SK-N-SH (cell line): ENCODE measurements at regions not wholly inside any gene's neighbourhood (a gene's known extent, or its start where the extent isn't known, plus 50 kb on each side); places are given as distances from the start of the nearest gene placed in this dataset.

Experiments
- CTCF ChIA-PET: fragments of 300-600, 350-600 bp; formaldehyde crosslinking; extraction: SDS; loops from one replicate; lab custom pipeline; 2021; lab: Yijun Ruan, JAX
- POLR2A ChIA-PET: fragments of 350-600 bp; sonication (Branson Sonifier 250); formaldehyde crosslinking; extraction: SDS; loops from one replicate; lab custom pipeline; 2020; ENCODE audit warnings: antibody characterized with exemption, inconsistent platforms; lab: Yijun Ruan, JAX
- DNase-seq: peaks from one replicate; pipeline ENCODE4 v3.0.0; 2012
- H2AFZ ChIP-seq: fragments of 200-600 bp; sonication (generic); 2 replicates; pipeline ENCODE4 v1.8.1; 2016; ENCODE audit warnings: antibody characterized with exemption, mild to moderate bottlenecking, low read depth
- H3F3A ChIP-seq: fragments of 200-600 bp; sonication (generic); replicated peaks from 2 replicates; pipeline ENCODE3; 2016; ENCODE audit warnings: antibody characterized with exemption, mild to moderate bottlenecking; ENCODE audit not compliant: insufficient read depth
- H3K27ac ChIP-seq, 2 experiments: fragments of 200-500 bp in 1 of 2; fragments of 200-600 bp in 1 of 2; sonication (Bioruptor generic) in 1 of 2; sonication (generic), shearing (Covaris generic) in 1 of 2; 2 replicates each; pipeline versions ENCODE4 v1.5.1 to v1.6.1; 2014 to 2016; ENCODE audit warnings: low read depth in 2 of 2, inconsistent platforms in 1 of 2, low read length in 1 of 2, mild to moderate bottlenecking in 1 of 2, mixed read lengths in 1 of 2
- H3K27me3 ChIP-seq: fragments of 200-600 bp; sonication (generic), shearing (Covaris generic); 2 replicates; pipeline ENCODE4 v1.6.1; 2016; ENCODE audit warnings: mixed run types; ENCODE audit not compliant: insufficient read depth
- H3K36me3 ChIP-seq, 2 experiments: fragments of 200-500 bp in 1 of 2; fragments of 200-600 bp in 1 of 2; sonication (Bioruptor generic) in 1 of 2; sonication (generic) in 1 of 2; replicated peaks in 1 of 2; 2 replicates each; pipeline versions ENCODE3 to v1.5.1; 2014 to 2016; ENCODE audit warnings: low read length in 1 of 2, mild to moderate bottlenecking in 1 of 2; ENCODE audit not compliant: insufficient read depth in 2 of 2, control insufficient read depth in 1 of 2
- H3K4me1 ChIP-seq, 2 experiments: fragments of 200-500 bp in 1 of 2; fragments of 200-600 bp in 1 of 2; sonication (Bioruptor generic) in 1 of 2; sonication (generic), shearing (Covaris generic) in 1 of 2; 2 replicates each; pipeline versions ENCODE4 v1.5.1 to v1.6.1; 2014 to 2016; ENCODE audit warnings: low read depth in 1 of 2, low read length in 1 of 2, mixed run types in 1 of 2; ENCODE audit not compliant: insufficient read depth in 2 of 2, control insufficient read depth in 1 of 2
- H3K4me2 ChIP-seq: fragments of 200-600 bp; sonication (generic), shearing (Covaris generic); 2 replicates; pipeline ENCODE4 v1.6.1; 2017; ENCODE audit warnings: mixed run types
- H3K4me3 ChIP-seq, 2 experiments: fragments of 200-500 bp in 1 of 2; fragments of 200-600 bp in 1 of 2; sonication (Bioruptor generic) in 1 of 2; sonication (generic), shearing (Covaris generic) in 1 of 2; 2 replicates each; pipeline versions ENCODE4 v1.5.1 to v1.8.1; 2014 to 2016; ENCODE audit warnings: low read depth in 2 of 2, inconsistent platforms in 1 of 2, low read length in 1 of 2, mild to moderate bottlenecking in 1 of 2, mixed read lengths in 1 of 2, moderate library complexity in 1 of 2
- H3K79me2 ChIP-seq: fragments of 200-600 bp; sonication (generic); 2 replicates; pipeline ENCODE4 v1.8.1; 2017; ENCODE audit warnings: mild to moderate bottlenecking; ENCODE audit not compliant: insufficient read depth
- H3K9ac ChIP-seq: fragments of 200-600 bp; sonication (generic); 2 replicates; pipeline ENCODE4 v1.6.1; 2017; ENCODE audit warnings: mixed run types
- H3K9me2 ChIP-seq: fragments of 200-600 bp; sonication (generic); 2 replicates; pipeline ENCODE4 v1.6.1; 2017; ENCODE audit warnings: mixed run types
- H3K9me3 ChIP-seq: fragments of 200-600 bp; sonication (generic); 2 replicates; pipeline ENCODE4 v1.6.1; 2017; ENCODE audit warnings: mixed run types, mild to moderate bottlenecking, moderate library complexity
- H4K20me1 ChIP-seq: fragments of 200-600 bp; sonication (generic); 2 replicates; pipeline ENCODE4 v1.6.1; 2017; ENCODE audit warnings: mild to moderate bottlenecking, mixed run types; ENCODE audit not compliant: insufficient read depth
- CTCF ChIP-seq: fragments of 200-600 bp; sonication (generic); IDR thresholded peaks from 2 replicates; pipeline ENCODE4 v1.6.1; 2017; ENCODE audit warnings: antibody characterized with exemption, mild to moderate bottlenecking, moderate library complexity
- EP300 ChIP-seq, 2 experiments: IDR thresholded peaks; 2 replicates each; pipeline versions ENCODE4 v1.4.0 to v1.6.1; 2012; ENCODE audit warnings: borderline replicate concordance in 1 of 2, low read depth in 1 of 2, low read length in 1 of 2
- EZH2phosphoT487 ChIP-seq: fragments of 200-600 bp; sonication (generic); IDR thresholded peaks from 2 replicates; pipeline ENCODE4 v1.6.1; 2017; ENCODE audit warnings: low read depth, mixed run types, mild to moderate bottlenecking, antibody characterized with exemption, moderate library complexity, borderline replicate concordance
- FOXM1 ChIP-seq: IDR thresholded peaks from 2 replicates; pipeline ENCODE4 v1.4.0; 2012; ENCODE audit warnings: low read depth, mild to moderate bottlenecking
- GABPA ChIP-seq: IDR thresholded peaks from 2 replicates; pipeline ENCODE4 v1.4.0; 2012; ENCODE audit warnings: low read depth, mild to moderate bottlenecking
- GATA2 ChIP-seq: sonication (generic); formaldehyde crosslinking; IDR thresholded peaks from 2 replicates; pipeline ENCODE4 v1.5.0; 2020; ENCODE audit warnings: mild to moderate bottlenecking, missing genetic modification reagents
- MXI1 ChIP-seq: IDR thresholded peaks from 2 replicates; pipeline ENCODE4 v1.6.1; 2012; ENCODE audit warnings: mild to moderate bottlenecking, low read depth, low read length, improper control_type of control experiment
- NFIC ChIP-seq: IDR thresholded peaks from 2 replicates; pipeline ENCODE4 v1.4.0; 2012; ENCODE audit warnings: borderline replicate concordance
- NRF1 ChIP-seq: IDR thresholded peaks from 2 replicates; pipeline ENCODE4 v1.6.1; 2012; ENCODE audit warnings: low read depth, mild to moderate bottlenecking, low read length
- POLR2AphosphoS5 ChIP-seq: IDR thresholded peaks from 2 replicates; pipeline ENCODE4 v1.6.1; 2012; ENCODE audit warnings: low read depth, low read length
- RFX5 ChIP-seq: IDR thresholded peaks from 2 replicates; pipeline ENCODE4 v1.6.1; 2012; ENCODE audit warnings: mild to moderate bottlenecking, improper control_type of control experiment, low read length
- RXRA ChIP-seq: IDR thresholded peaks from 2 replicates; pipeline ENCODE4 v1.4.0; 2012; ENCODE audit warnings: low read depth, mild to moderate bottlenecking, borderline replicate concordance
- SIN3A ChIP-seq: IDR thresholded peaks from 2 replicates; pipeline ENCODE4 v1.6.1; 2012; ENCODE audit warnings: low read depth, mild to moderate bottlenecking, low read length, moderate library complexity, borderline replicate concordance
- SMC3 ChIP-seq: IDR thresholded peaks from 2 replicates; pipeline ENCODE4 v1.6.1; 2012; ENCODE audit warnings: low read depth, low read length, improper control_type of control experiment
- TAF1 ChIP-seq: IDR thresholded peaks from 2 replicates; pipeline ENCODE4 v1.6.1; 2012; ENCODE audit warnings: low read depth, mild to moderate bottlenecking, low read length, moderate library complexity, borderline replicate concordance
- YY1 ChIP-seq: IDR thresholded peaks from 2 replicates; pipeline ENCODE4 v1.4.0; 2012; ENCODE audit warnings: low read depth, mild to moderate bottlenecking
- ZBTB33 ChIP-seq: IDR thresholded peaks from 2 replicates; pipeline ENCODE4 v1.4.0; 2012; ENCODE audit warnings: low read depth, borderline replicate concordance
- WGBS: methylation state at CpG from one replicate; pipeline ENCODE4 v1.1.6; 2017; ENCODE audit warnings: low lambda C conversion rate; 5-methylcytosine and 5-hydroxymethylcytosine counted together
- TF ChIP-seq, protein P1 (sequence below): IDR thresholded peaks from 2 replicates; pipeline ENCODE4; 2012

DNA sequence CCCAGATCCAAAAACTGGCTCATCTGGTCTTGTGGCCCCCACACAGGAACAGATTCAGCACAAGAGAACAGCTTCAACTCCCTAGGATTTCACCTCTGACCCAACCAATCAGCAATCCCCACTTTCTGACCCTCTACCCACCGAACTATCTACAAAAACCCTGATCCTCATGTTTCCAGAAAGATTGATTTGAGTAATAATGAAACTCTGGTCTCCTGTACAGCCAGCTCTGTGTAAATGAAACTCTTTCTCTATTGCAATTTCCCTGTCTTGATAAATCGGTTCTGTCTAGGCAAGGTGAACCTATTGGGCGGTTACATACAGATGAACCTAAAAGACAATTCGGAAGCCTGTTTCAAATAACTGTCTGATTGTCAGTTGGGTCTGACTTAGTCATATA, 847.6 kb upstream of the ALCAM start:
- Histone ChIP-seq H3K9me3 (no peaks in the 10 kb centered on the region), H3K79me2 (no peaks in the 10 kb centered on the region; the same call in 1 of the 2 replicates), H3K4me1 (no peaks in the 10 kb centered on the region), H3K27me3 (no peaks in the 10 kb centered on the region), H3K9me2 (no peaks in the 10 kb centered on the region), H4K20me1 (no peaks in the 10 kb centered on the region), H3F3A (no peaks in the 10 kb centered on the region), H2AFZ (no peak overlapping the region), H3K36me3 (no peaks in the 10 kb centered on the region), H3K4me3 (no peak overlapping the region), H3K4me2 (no peak overlapping the region), H3K9ac (no peak overlapping the region), H3K27ac (no peak overlapping the region)
- ChIA-PET POLR2A (no interaction called here), CTCF (no interaction called here)
- 51% methylated on average over 4 of the region's 4 CpGs for WGBS
- no peak for DNase-seq
- TF ChIP-seq SMC3 (no peak), GATA2 (CRISPR knock-in tag) (no peak), MXI1 (no peak), CTCF (no peak), YY1 (no peak), NFIC (no peak), EP300 (IDR thresholded peaks at IDR 0.05; ENCODE audit: borderline replicate concordance in 1 of 2, low read depth in 1 of 2, low read length in 1 of 2) (no peak), TAF1 (no peak), FOXM1 (no peak)
- TF ChIP-seq, protein P1, sequence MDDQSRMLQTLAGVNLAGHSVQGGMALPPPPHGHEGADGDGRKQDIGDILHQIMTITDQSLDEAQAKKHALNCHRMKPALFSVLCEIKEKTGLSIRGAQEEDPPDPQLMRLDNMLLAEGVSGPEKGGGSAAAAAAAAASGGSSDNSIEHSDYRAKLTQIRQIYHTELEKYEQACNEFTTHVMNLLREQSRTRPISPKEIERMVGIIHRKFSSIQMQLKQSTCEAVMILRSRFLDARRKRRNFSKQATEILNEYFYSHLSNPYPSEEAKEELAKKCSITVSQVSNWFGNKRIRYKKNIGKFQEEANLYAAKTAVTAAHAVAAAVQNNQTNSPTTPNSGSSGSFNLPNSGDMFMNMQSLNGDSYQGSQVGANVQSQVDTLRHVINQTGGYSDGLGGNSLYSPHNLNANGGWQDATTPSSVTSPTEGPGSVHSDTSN, result no peak

DNA sequence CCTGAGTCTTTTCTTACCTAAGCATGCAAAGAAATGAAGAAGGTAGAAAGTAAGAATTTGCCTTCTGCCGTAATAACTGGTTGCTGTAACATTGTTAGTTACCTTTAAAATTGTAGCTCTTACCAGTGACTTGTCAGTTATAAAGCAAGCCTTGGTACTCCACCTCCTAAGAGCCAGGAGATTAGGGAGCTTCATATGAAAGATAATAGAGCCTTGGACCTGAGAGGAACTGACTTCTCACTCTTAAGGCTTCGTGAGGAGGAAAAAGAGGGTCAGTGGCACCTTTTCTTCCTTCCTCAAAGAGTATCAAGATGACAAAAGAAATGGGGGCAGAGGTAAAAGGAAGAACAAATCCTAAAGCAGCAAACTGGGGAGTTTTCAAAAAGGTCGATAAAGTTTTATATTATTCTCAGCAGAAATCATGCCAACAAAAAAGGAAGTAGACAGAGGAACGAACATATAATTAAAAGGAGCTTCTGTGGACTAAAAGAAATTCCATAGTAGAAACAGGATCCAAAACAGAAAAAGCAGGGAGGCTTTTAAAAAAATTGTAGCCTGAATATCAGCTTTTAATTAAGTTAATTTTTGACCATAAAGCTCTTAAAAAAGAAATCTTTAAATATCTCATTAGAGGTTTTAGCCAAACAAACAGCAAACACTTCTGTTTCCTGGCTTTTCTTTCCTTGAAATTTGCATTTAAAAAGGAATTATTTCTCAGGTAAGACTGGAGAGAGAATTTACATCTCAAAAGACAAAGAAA, 847.1 kb upstream of the ALCAM start:
- Histone ChIP-seq H2AFZ (no peak overlapping the region), H3K9me3 (no peaks in the 10 kb centered on the region), H3K27ac (no peak overlapping the region), H3K36me3 (no peaks in the 10 kb centered on the region)
- no peak for TF ChIP-seq FOXM1
- TF ChIP-seq GABPA, result no peak
- no peak for TF ChIP-seq ZBTB33
- no peak for TF ChIP-seq SIN3A
- no peak for TF ChIP-seq RXRA
- TF ChIP-seq NRF1, result no peak
- TF ChIP-seq EP300 (IDR thresholded peaks at IDR 0.05; ENCODE audit: borderline replicate concordance in 1 of 2, low read depth in 1 of 2, low read length in 1 of 2), result no peak
- no peak for TF ChIP-seq EZH2phosphoT487
- TF ChIP-seq POLR2AphosphoS5, result no peak
- no peak for TF ChIP-seq RFX5
- no peak for TF ChIP-seq NFIC
- TF ChIP-seq, all 33 proteins: peak for 0
- Histone ChIP-seq H3K4me2 (no peak overlapping the region), H3K9me2 (no peaks in the 10 kb centered on the region), H3F3A (no peaks in the 10 kb centered on the region), H3K9ac (no peak overlapping the region), H4K20me1 (no peaks in the 10 kb centered on the region), H3K27me3 (no peaks in the 10 kb centered on the region), H3K79me2 (no peaks in the 10 kb centered on the region; the same call in 1 of the 2 replicates), H3K4me1 (no peaks in the 10 kb centered on the region), H3K4me3 (no peak overlapping the region)
- ChIA-PET POLR2A (no interaction called here), CTCF (no interaction called here)
- no peak for DNase-seq
- WGBS, result 62% methylated on average over 4 of the region's 4 CpGs
